ENCODE measurements at regions not wholly inside any gene's neighbourhood (a gene's known extent, or its start where the extent isn't known, plus 50 kb on each side); places are given as distances from the start of the nearest gene placed in this dataset.

- no peak for TF ChIP-seq CTCF (IDR thresholded peaks at IDR 0.05)
- no peak for TF ChIP-seq POLR2A (IDR thresholded peaks at IDR 0.05)
These were observed 80.9 kb upstream of the ESRRG start for GRCh38 chr1:216804111-216804510.
